ENCODE measurements at regions not wholly inside any gene's neighbourhood (a gene's known extent, or its start where the extent isn't known, plus 50 kb on each side); places are given as distances from the start of the nearest gene placed in this dataset.

- Histone ChIP-seq H3K4me3 (no peak overlapping the region), H3K4me1 (no peaks in the 10 kb centered on the region), H3K4me2 (no peak overlapping the region), H3K27ac (no peak overlapping the region), H3K9me3 (no peaks in the 10 kb centered on the region)
- FAIRE-seq: no peak
- ChIA-PET POLR2A (no interaction called here), CTCF (no interaction called here)
- TF ChIP-seq MAX (IDR thresholded peaks at IDR 0.05): no peak
- no peak for TF ChIP-seq BHLHE40 (IDR thresholded peaks at IDR 0.05; ENCODE audit: low read depth, low read length)
- TF ChIP-seq NR3C1 (IDR thresholded peaks at IDR 0.05): no peak
- TF ChIP-seq NPAS2 (CRISPR knock-in tag; IDR thresholded peaks at IDR 0.05; ENCODE audit: borderline replicate concordance): no peak
- no peak for TF ChIP-seq NFE2L2 (conservative IDR thresholded peaks at IDR 0.05; ENCODE audit: low read length)
- no peak for TF ChIP-seq RNF2 (IDR thresholded peaks at IDR 0.05; ENCODE audit: borderline replicate concordance, low read depth)
- TF ChIP-seq POLR2AphosphoS2 (conservative IDR thresholded peaks at IDR 0.05; ENCODE audit: low read length): no peak
- no peak for TF ChIP-seq ATOH8 (CRISPR knock-in tag; IDR thresholded peaks at IDR 0.05; ENCODE audit: low read depth)
- no peak for TF ChIP-seq FOSB (CRISPR knock-in tag; IDR thresholded peaks at IDR 0.05)
- no peak for TF ChIP-seq CHD4 (IDR thresholded peaks at IDR 0.05; ENCODE audit: borderline replicate concordance)
- TF ChIP-seq RARB (CRISPR knock-in tag; IDR thresholded peaks at IDR 0.05): no peak
- no peak for TF ChIP-seq FOSL2 (IDR thresholded peaks at IDR 0.05)
- TF ChIP-seq FOSL2 (CRISPR knock-in tag; IDR thresholded peaks at IDR 0.05): no peak
- no peak for TF ChIP-seq MAZ (IDR thresholded peaks at IDR 0.05; ENCODE audit: borderline replicate concordance, low read depth, low read length)
- ATAC-seq: no peak
- WGBS (ENCODE audit: missing lambda C conversion rate): 0% methylated on average over 1 of the region's 1 CpG
- no peak for DNase-seq (ENCODE audit: low read depth in 1 of 2, low spot score in 1 of 2)
Observed at GRCh38 chr10:53088961-53089360, 316.4 kb upstream of the MBL2 start.

GRCh38 chr10:53079283-53079682 lies 306.7 kb upstream of the MBL2 start:
- TF ChIP-seq USF2 (IDR thresholded peaks at IDR 0.05): no peak
- no peak for TF ChIP-seq JUN (IDR thresholded peaks at IDR 0.05)
- TF ChIP-seq JUNB (IDR thresholded peaks at IDR 0.05): no peak
- no peak for TF ChIP-seq EHMT2 (IDR thresholded peaks at IDR 0.05; ENCODE audit: low read depth)
- no peak for TF ChIP-seq PBX3 (IDR thresholded peaks at IDR 0.05)
- no peak for TF ChIP-seq TP53 (CRISPR knock-in tag; IDR thresholded peaks at IDR 0.05)
- no peak for TF ChIP-seq CTCF (IDR thresholded peaks at IDR 0.05)
- TF ChIP-seq NPAS2 (CRISPR knock-in tag; IDR thresholded peaks at IDR 0.05; ENCODE audit: borderline replicate concordance): no peak
- no peak for TF ChIP-seq MAFK (IDR thresholded peaks at IDR 0.05; ENCODE audit: partially characterized antibody)
- TF ChIP-seq ZC3H11A (IDR thresholded peaks at IDR 0.05): no peak
- TF ChIP-seq KDM5A (IDR thresholded peaks at IDR 0.05): no peak
- TF ChIP-seq TFCP2L1 (CRISPR knock-in tag; IDR thresholded peaks at IDR 0.05): no peak
- TF ChIP-seq ESRRA (IDR thresholded peaks at IDR 0.05; ENCODE audit: borderline replicate concordance, low read length): no peak
- TF ChIP-seq HOXB5 (CRISPR knock-in tag; IDR thresholded peaks at IDR 0.05): no peak
- TF ChIP-seq EP300 (IDR thresholded peaks at IDR 0.05): no peak
- TF ChIP-seq CBX8 (IDR thresholded peaks at IDR 0.05): no peak
- DNase-seq (ENCODE audit: low read depth in 1 of 2, low spot score in 1 of 2): no peak
- Histone ChIP-seq H3K9me3 (no peaks in the 10 kb centered on the region), H3K4me2 (no peak overlapping the region), H3K4me3 (no peak overlapping the region), H3K27ac (no peak overlapping the region), H3K4me1 (no peaks in the 10 kb centered on the region)
- ATAC-seq: no peak
- POLR2A ChIA-PET: no interaction called here
- FAIRE-seq: no peak
- WGBS (ENCODE audit: missing lambda C conversion rate): 3% methylated on average over 3 of the region's 3 CpGs
- CTCF ChIA-PET: no interaction called here

All from A549 (cell line).